Transverse colon (tissue), 4 donors: ENCODE measurements at regions not wholly inside any gene's neighbourhood (a gene's known extent, or its start where the extent isn't known, plus 50 kb on each side); places are given as distances from the start of the nearest gene placed in this dataset.
"Not testable (repeated sequence)": the region's sequence is repeated elsewhere in the genome, so short reads cannot be mapped to it uniquely, and the experiment has no call there.

Experiments
- EP300 ChIP-seq: sonication (generic); formaldehyde crosslinking; IDR thresholded peaks from one replicate; pipeline ENCODE4 v1.6.1; 2017; ENCODE audit warnings: antibody characterized with exemption, low read depth
- POLR2AphosphoS5 ChIP-seq, 3 donors: sonication (generic); formaldehyde crosslinking; IDR thresholded peaks; one replicate each; pipeline ENCODE4 v1.6.1; 2016; ENCODE audit warnings: antibody characterized with exemption in 3 of 3
- TF ChIP-seq, protein P1 (sequence below), 5 experiments: fragments of 200-600 bp in 3 of 5; fragments of 450-650 bp in 2 of 5; sonication (generic) in 3 of 5; IDR thresholded peaks; 1 replicate in 2 of 5; 2 replicates in 3 of 5; pipeline ENCODE4 v1.5.1; 2016 to 2017; ENCODE audit warnings: antibody characterized with exemption in 5 of 5, inconsistent platforms in 3 of 5, mild to moderate bottlenecking in 2 of 5, moderate library complexity in 1 of 5

GRCh38 chr1:121494796-121495195 lies 310.0 kb downstream of the SRGAP2C start:
- TF ChIP-seq, protein P1, sequence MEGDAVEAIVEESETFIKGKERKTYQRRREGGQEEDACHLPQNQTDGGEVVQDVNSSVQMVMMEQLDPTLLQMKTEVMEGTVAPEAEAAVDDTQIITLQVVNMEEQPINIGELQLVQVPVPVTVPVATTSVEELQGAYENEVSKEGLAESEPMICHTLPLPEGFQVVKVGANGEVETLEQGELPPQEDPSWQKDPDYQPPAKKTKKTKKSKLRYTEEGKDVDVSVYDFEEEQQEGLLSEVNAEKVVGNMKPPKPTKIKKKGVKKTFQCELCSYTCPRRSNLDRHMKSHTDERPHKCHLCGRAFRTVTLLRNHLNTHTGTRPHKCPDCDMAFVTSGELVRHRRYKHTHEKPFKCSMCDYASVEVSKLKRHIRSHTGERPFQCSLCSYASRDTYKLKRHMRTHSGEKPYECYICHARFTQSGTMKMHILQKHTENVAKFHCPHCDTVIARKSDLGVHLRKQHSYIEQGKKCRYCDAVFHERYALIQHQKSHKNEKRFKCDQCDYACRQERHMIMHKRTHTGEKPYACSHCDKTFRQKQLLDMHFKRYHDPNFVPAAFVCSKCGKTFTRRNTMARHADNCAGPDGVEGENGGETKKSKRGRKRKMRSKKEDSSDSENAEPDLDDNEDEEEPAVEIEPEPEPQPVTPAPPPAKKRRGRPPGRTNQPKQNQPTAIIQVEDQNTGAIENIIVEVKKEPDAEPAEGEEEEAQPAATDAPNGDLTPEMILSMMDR (IDR thresholded peaks at IDR 0.05): not testable (repeated sequence)
- not testable (repeated sequence) for TF ChIP-seq EP300; POLR2AphosphoS5 (IDR thresholded peaks at IDR 0.05)
